HCT116 (cell line): ENCODE measurements at regions not wholly inside any gene's neighbourhood (a gene's known extent, or its start where the extent isn't known, plus 50 kb on each side); places are given as distances from the start of the nearest gene placed in this dataset.

Source experiments
- ATAC-seq: fragments of 200-7000 bp; cut with Tn5 transposase; 2 replicates; pipeline ENCODE4 v1.9.1; 2020; ENCODE audit warnings: mild to moderate bottlenecking, moderate library complexity
- BruUV-seq: library from RNA; stranded (reverse); fragments of 400-500 nt; replicated peaks from 2 replicates; lab custom pipeline; 2021; lab: Mats Ljungman, UMichigan
- CTCF ChIA-PET: fragments of 300-600 bp; sonication (Branson Sonifier 250); formaldehyde crosslinking; loops from one replicate; lab custom pipeline; 2021; ENCODE audit warnings: antibody characterized with exemption; lab: Charles Lee
- POLR2A ChIA-PET: fragments of 300-600, 350-600 bp; sonication (Branson Sonifier 250); formaldehyde crosslinking; loops from one replicate; lab custom pipeline; 2021; ENCODE audit warnings: antibody characterized with exemption; lab: Charles Lee
- RAD21 ChIA-PET, 2 experiments: fragments of 300-600 bp; sonication (Branson Sonifier 250); formaldehyde crosslinking; loops; one replicate each; lab custom pipeline; 2023; ENCODE audit warnings: low total read pairs in 2 of 2; ENCODE audit not compliant: uncharacterized antibody in 2 of 2, unreplicated experiment in 2 of 2, low non-redundant PET in 1 of 2; lab: Charles Lee
- DNase-seq: peaks from one replicate; pipeline ENCODE4 v3.0.0-alpha.2; 2010; ENCODE audit warnings: low read depth, low spot score
- H2AFZ ChIP-seq: fragments of 200-600 bp; shearing (Covaris generic), sonication (generic); 2 replicates; pipeline ENCODE4 v1.6.1; 2017; ENCODE audit warnings: low read depth, mixed run types, mixed read lengths, antibody characterized with exemption, low read length; ENCODE audit not compliant: poor library complexity, severe bottlenecking
- H3K27ac ChIP-seq: 2 replicates; pipeline ENCODE4 v1.5.1; 2012; ENCODE audit warnings: low read depth, low read length
- H3K27me3 ChIP-seq: fragments of 200-600 bp; sonication (generic); 2 replicates; pipeline ENCODE4 v1.6.1; 2016; ENCODE audit warnings: mixed run types, low read length, mixed read lengths; ENCODE audit not compliant: insufficient read depth
- H3K36me3 ChIP-seq, 2 experiments: fragments of 200-500 bp in 1 of 2; fragments of 200-600 bp in 1 of 2; sonication (Bioruptor generic) in 1 of 2; sonication (generic) in 1 of 2; 2 replicates each; pipeline versions ENCODE4 v1.5.1 to v1.6.1; 2014 to 2016; ENCODE audit warnings: low read length in 2 of 2, inconsistent platforms in 1 of 2, mixed read lengths in 1 of 2, mixed run types in 1 of 2; ENCODE audit not compliant: insufficient read depth in 2 of 2, control insufficient read depth in 1 of 2
- H3K4me1 ChIP-seq, 2 experiments: fragments of 200-600 bp in 1 of 2; sonication (generic) in 1 of 2; 2 replicates each; pipeline versions ENCODE4 v1.5.1 to v1.6.1; 2012 to 2017; ENCODE audit warnings: low read length in 2 of 2, inconsistent platforms in 1 of 2, mild to moderate bottlenecking in 1 of 2, mixed read lengths in 1 of 2, mixed run types in 1 of 2, moderate library complexity in 1 of 2; ENCODE audit not compliant: insufficient read depth in 2 of 2, control insufficient read depth in 1 of 2
- H3K4me2 ChIP-seq: fragments of 200-600 bp; sonication (generic); 2 replicates; pipeline ENCODE4 v1.6.1; 2017; ENCODE audit warnings: mixed run types, low read length, mixed read lengths
- H3K4me3 ChIP-seq, 2 experiments: fragments of 200-600 bp in 1 of 2; sonication (generic) in 1 of 2; replicated peaks in 1 of 2; 2 replicates each; pipeline ENCODE4 v1.5.1; 2011 to 2016; ENCODE audit warnings: low read length in 2 of 2, control low read depth in 1 of 2, low read depth in 1 of 2, mild to moderate bottlenecking in 1 of 2, mixed read lengths in 1 of 2, mixed run types in 1 of 2
- H3K79me2 ChIP-seq: fragments of 200-600 bp; sonication (generic); 2 replicates; pipeline ENCODE4 v1.6.1; 2017; ENCODE audit warnings: mild to moderate bottlenecking, mixed run types, low read length, moderate library complexity, mixed read lengths; ENCODE audit not compliant: insufficient read depth
- H3K9ac ChIP-seq: fragments of 200-600 bp; sonication (generic); 2 replicates; pipeline ENCODE4 v1.6.1; 2016; ENCODE audit warnings: low read length, mixed read lengths
- H3K9me2 ChIP-seq: fragments of 200-600 bp; sonication (generic), shearing (Covaris generic); 2 replicates; pipeline ENCODE4 v1.6.1; 2017; ENCODE audit warnings: mixed run types, mild to moderate bottlenecking, moderate library complexity; ENCODE audit not compliant: insufficient read depth
- H3K9me3 ChIP-seq, 2 experiments: fragments of 200-500 bp in 1 of 2; fragments of 200-600 bp in 1 of 2; sonication (Bioruptor generic) in 1 of 2; sonication (generic) in 1 of 2; 2 replicates each; pipeline ENCODE4 v1.6.1; 2014 to 2017; ENCODE audit warnings: low read length in 2 of 2, mixed read lengths in 2 of 2, inconsistent platforms in 1 of 2, low read depth in 1 of 2, mild to moderate bottlenecking in 1 of 2, mixed run types in 1 of 2, moderate library complexity in 1 of 2; ENCODE audit not compliant: control insufficient read depth in 1 of 2, insufficient read depth in 1 of 2
- H4K20me1 ChIP-seq: fragments of 200-600 bp; sonication (generic), shearing (Covaris generic); 2 replicates; pipeline ENCODE4 v1.6.1; 2017; ENCODE audit warnings: mixed run types, mild to moderate bottlenecking, moderate library complexity; ENCODE audit not compliant: insufficient read depth
- ATF3 ChIP-seq: IDR thresholded peaks from 2 replicates; pipeline ENCODE4 v1.6.1; 2012
- CBX3 ChIP-seq: IDR thresholded peaks from 2 replicates; pipeline ENCODE4 v1.6.1; 2012; ENCODE audit warnings: low read depth
- CEBPB ChIP-seq: IDR thresholded peaks from 2 replicates; pipeline ENCODE4 v1.6.1; 2012; ENCODE audit warnings: low read depth
- EGR1 ChIP-seq: IDR thresholded peaks from 2 replicates; pipeline ENCODE4 v1.6.1; 2012; ENCODE audit warnings: low read depth
- EZH2 ChIP-seq: fragments of 200-600 bp; sonication (generic); IDR thresholded peaks from 2 replicates; pipeline ENCODE4 v1.6.1; 2017; ENCODE audit warnings: antibody characterized with exemption, mixed run types
- FOSL1 ChIP-seq: IDR thresholded peaks from 2 replicates; pipeline ENCODE4 v1.6.1; 2012; ENCODE audit warnings: low read depth
- JUND ChIP-seq: IDR thresholded peaks from 2 replicates; pipeline ENCODE4 v1.6.1; 2012
- POLR2A ChIP-seq: IDR thresholded peaks from 2 replicates; pipeline ENCODE4 v1.7.0; 2011; ENCODE audit warnings: borderline replicate concordance; ENCODE audit not compliant: insufficient read depth, insufficient read length; ENCODE audit errors: extremely low read depth
- POLR2AphosphoS5 ChIP-seq: IDR thresholded peaks from 2 replicates; pipeline ENCODE4 v1.6.1; 2011; ENCODE audit warnings: mild to moderate bottlenecking, low read depth, low read length, moderate library complexity
- RAD21 ChIP-seq: IDR thresholded peaks from 2 replicates; pipeline ENCODE4 v1.6.1; 2012; ENCODE audit warnings: low read depth, mild to moderate bottlenecking
- SIN3A ChIP-seq: IDR thresholded peaks from 2 replicates; pipeline ENCODE4 v1.6.1; 2012; ENCODE audit warnings: low read depth
- SP1 ChIP-seq: IDR thresholded peaks from 2 replicates; pipeline ENCODE4 v1.6.1; 2012; ENCODE audit warnings: low read depth
- SRF ChIP-seq: IDR thresholded peaks from 2 replicates; pipeline ENCODE4 v1.6.1; 2012; ENCODE audit warnings: low read depth
- ZFX ChIP-seq: fragments of 450-650 bp; IDR thresholded peaks from 2 replicates; pipeline ENCODE4 v1.6.1; 2017
- ZNF274 ChIP-seq: fragments of 200-500 bp; sonication (Bioruptor generic); IDR thresholded peaks from 2 replicates; pipeline ENCODE4 v1.6.1; 2014; ENCODE audit warnings: mild to moderate bottlenecking, low read depth, low read length, inconsistent platforms
- intact Hi-C: fragments of 100-400 bp; cut with micrococcal nuclease; formaldehyde crosslinking; loops from 2 replicates; pipeline ENCODE4 v1.10.0; 2022

- POLR2A ChIA-PET = no interaction called here
- no peak for ATAC-seq
These were observed 103.9 kb upstream of the KCND3 start for GRCh38 chr1:112093372-112093694.

GRCh38 chr1:112099979-112100378 lies 110.5 kb upstream of the KCND3 start:
- peaks cover 12% of the 10 kb centered on the region; the same call in 1 of the 2 replicates for H3K27me3 ChIP-seq
- no peaks in the 10 kb centered on the region for H3K4me1 ChIP-seq
- no peaks in the 10 kb centered on the region for H4K20me1 ChIP-seq
- no TSS peak for BruUV-seq
- ATAC-seq = no peak
- no peaks in the 10 kb centered on the region for H3K79me2 ChIP-seq
- intact Hi-C loops = no loop called here
- H3K4me3 ChIP-seq = no peak overlapping the region
- no peak overlapping the region for H3K27ac ChIP-seq
- ChIA-PET POLR2A (no interaction called here), CTCF (no interaction called here), RAD21 (no interaction called here)
- no peak for DNase-seq
- no peaks in the 10 kb centered on the region for H3K9me3 ChIP-seq
- H3K9ac ChIP-seq = no peak overlapping the region
- H3K4me2 ChIP-seq = no peak overlapping the region
- no peak overlapping the region for H2AFZ ChIP-seq
- no peaks in the 10 kb centered on the region; a peak in 1 of 4 replicates for H3K36me3 ChIP-seq
- H3K9me2 ChIP-seq = no peaks in the 10 kb centered on the region
- TF ChIP-seq FOSL1 = no peak
- TF ChIP-seq EZH2 = no peak
- no peak for TF ChIP-seq EGR1
- no peak for TF ChIP-seq SIN3A

More at GRCh38 chr1:112093372-112093694, 103.9 kb upstream of the KCND3 start:
- RAD21 ChIA-PET = no interaction called here
- no peaks in the 10 kb centered on the region for H3K4me1 ChIP-seq
- H3K27ac ChIP-seq = no peak overlapping the region
- CTCF ChIA-PET = no interaction called here
- H3K36me3 ChIP-seq = no peaks in the 10 kb centered on the region
- no peak for DNase-seq
- intact Hi-C loops = no loop called here
- no peaks in the 10 kb centered on the region for H3K9me3 ChIP-seq
- H3K9me2 ChIP-seq = no peaks in the 10 kb centered on the region
- H2AFZ ChIP-seq = no peak overlapping the region
- no peak overlapping the region for H3K4me2 ChIP-seq
- no peaks in the 10 kb centered on the region for H4K20me1 ChIP-seq
- peaks cover 50% of the 10 kb centered on the region for H3K27me3 ChIP-seq
- H3K9ac ChIP-seq = no peak overlapping the region
- no peak overlapping the region for H3K4me3 ChIP-seq
- no TSS peak for BruUV-seq
- TF ChIP-seq JUND (no peak), CEBPB (no peak), SP1 (no peak), ATF3 (no peak), ZNF274 (no peak), CBX3 (no peak), ZFX (no peak), POLR2AphosphoS5 (no peak), SIN3A (no peak), SRF (no peak), POLR2A (no peak), RAD21 (no peak)
- H3K79me2 ChIP-seq = no peaks in the 10 kb centered on the region
